Endothelial cell of umbilical vein (primary cell): ENCODE measurements at regions not wholly inside any gene's neighbourhood (a gene's known extent, or its start where the extent isn't known, plus 50 kb on each side); places are given as distances from the start of the nearest gene placed in this dataset.

Source experiments
- EZH2 ChIP-seq: IDR thresholded peaks from 2 replicates; pipeline ENCODE4 v1.6.1; 2012; ENCODE audit warnings: borderline replicate concordance, low read depth, mild to moderate bottlenecking, moderate library complexity, low read length, inconsistent platforms; ENCODE audit not compliant: severe bottlenecking
- FOS ChIP-seq: IDR thresholded peaks from 2 replicates; pipeline ENCODE4 v1.6.1; 2011; ENCODE audit warnings: mild to moderate bottlenecking, low read length, moderate library complexity, borderline replicate concordance; ENCODE audit not compliant: insufficient read depth
- GATA2 ChIP-seq: IDR thresholded peaks from 2 replicates; pipeline ENCODE4 v1.7.0; 2011; ENCODE audit warnings: low read depth, mild to moderate bottlenecking, moderate library complexity, mixed read lengths, low read length; ENCODE audit not compliant: insufficient read length, insufficient read depth
- JUN ChIP-seq: IDR thresholded peaks from 2 replicates; pipeline ENCODE4 v1.6.1; 2011; ENCODE audit warnings: borderline replicate concordance, low read depth; ENCODE audit not compliant: insufficient read length, insufficient read depth
- MYC ChIP-seq: IDR thresholded peaks from one replicate; pipeline ENCODE4 v1.6.1; 2011; ENCODE audit warnings: mild to moderate bottlenecking, low read depth, low read length
- POLR2A ChIP-seq: IDR thresholded peaks from 2 replicates; pipeline ENCODE4 v1.6.1; 2012; ENCODE audit warnings: low read depth, mild to moderate bottlenecking, control low read depth, low read length
- POLR2AphosphoS5 ChIP-seq: IDR thresholded peaks from 2 replicates; pipeline ENCODE4 v1.6.1; 2012; ENCODE audit warnings: low read depth, mild to moderate bottlenecking, control low read depth, low read length, moderate library complexity; ENCODE audit not compliant: insufficient read depth
- TF ChIP-seq, protein P1 (sequence below), 2 donors: IDR thresholded peaks; 1 replicate in 1 of 2; 2 replicates in 1 of 2; pipeline ENCODE4 v1.5.1; 2011; ENCODE audit warnings: low read length in 2 of 2, mild to moderate bottlenecking in 2 of 2, moderate library complexity in 2 of 2, control low read depth in 1 of 2, inconsistent platforms in 1 of 2, low read depth in 1 of 2; ENCODE audit not compliant: insufficient read depth in 1 of 2; ENCODE audit errors: extremely low read depth in 1 of 2
- TF ChIP-seq, protein P2 (sequence below): IDR thresholded peaks from 2 replicates; pipeline ENCODE4 v1.6.1; 2011; ENCODE audit not compliant: insufficient read depth, insufficient read length

DNA sequence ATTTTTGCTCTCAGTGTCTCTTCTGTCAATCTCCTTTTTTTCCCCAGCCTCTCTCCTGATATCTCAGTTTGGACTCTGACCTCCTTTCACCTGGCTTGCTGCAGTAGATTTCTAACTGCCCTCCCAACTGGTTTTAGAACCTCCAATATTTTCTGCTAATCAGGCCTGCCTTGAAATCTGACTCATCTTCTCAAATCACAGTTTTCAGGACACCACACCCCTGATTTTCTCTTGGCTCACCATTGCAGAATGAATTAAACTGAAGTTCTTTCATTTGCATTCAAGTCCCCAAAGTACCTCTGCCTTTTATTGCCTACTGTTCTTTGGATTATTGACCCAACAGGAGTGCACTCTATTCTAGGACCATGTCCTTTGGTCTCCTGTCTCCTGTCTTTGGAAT lies 310.4 kb upstream of the TRPC7 start:
- TF ChIP-seq, protein P1, sequence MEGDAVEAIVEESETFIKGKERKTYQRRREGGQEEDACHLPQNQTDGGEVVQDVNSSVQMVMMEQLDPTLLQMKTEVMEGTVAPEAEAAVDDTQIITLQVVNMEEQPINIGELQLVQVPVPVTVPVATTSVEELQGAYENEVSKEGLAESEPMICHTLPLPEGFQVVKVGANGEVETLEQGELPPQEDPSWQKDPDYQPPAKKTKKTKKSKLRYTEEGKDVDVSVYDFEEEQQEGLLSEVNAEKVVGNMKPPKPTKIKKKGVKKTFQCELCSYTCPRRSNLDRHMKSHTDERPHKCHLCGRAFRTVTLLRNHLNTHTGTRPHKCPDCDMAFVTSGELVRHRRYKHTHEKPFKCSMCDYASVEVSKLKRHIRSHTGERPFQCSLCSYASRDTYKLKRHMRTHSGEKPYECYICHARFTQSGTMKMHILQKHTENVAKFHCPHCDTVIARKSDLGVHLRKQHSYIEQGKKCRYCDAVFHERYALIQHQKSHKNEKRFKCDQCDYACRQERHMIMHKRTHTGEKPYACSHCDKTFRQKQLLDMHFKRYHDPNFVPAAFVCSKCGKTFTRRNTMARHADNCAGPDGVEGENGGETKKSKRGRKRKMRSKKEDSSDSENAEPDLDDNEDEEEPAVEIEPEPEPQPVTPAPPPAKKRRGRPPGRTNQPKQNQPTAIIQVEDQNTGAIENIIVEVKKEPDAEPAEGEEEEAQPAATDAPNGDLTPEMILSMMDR (IDR thresholded peaks at IDR 0.05; ENCODE audit: extremely low read depth in 1 of 2, insufficient read depth in 1 of 2, low read depth in 1 of 2, low read length in 2 of 2): no peak
- no peak for TF ChIP-seq POLR2AphosphoS5
- no peak for TF ChIP-seq POLR2A
- no peak for TF ChIP-seq JUN
- no peak for TF ChIP-seq EZH2
- TF ChIP-seq, protein P2, sequence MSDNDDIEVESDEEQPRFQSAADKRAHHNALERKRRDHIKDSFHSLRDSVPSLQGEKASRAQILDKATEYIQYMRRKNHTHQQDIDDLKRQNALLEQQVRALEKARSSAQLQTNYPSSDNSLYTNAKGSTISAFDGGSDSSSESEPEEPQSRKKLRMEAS: no peak
- no peak for TF ChIP-seq FOS
- TF ChIP-seq GATA2: no peak
- no peak for TF ChIP-seq MYC
